Cardiac muscle cell (in vitro differentiated cells and primary cell): ENCODE measurements at regions not wholly inside any gene's neighbourhood (a gene's known extent, or its start where the extent isn't known, plus 50 kb on each side); places are given as distances from the start of the nearest gene placed in this dataset.
"Not testable (repeated sequence)": the region's sequence is repeated elsewhere in the genome, so short reads cannot be mapped to it uniquely, and the experiment has no call there.

Source experiments
- DNase-seq, 2 donors: peaks; one replicate each; pipeline versions ENCODE4 v3.0.0 to v3.0.0-alpha.2; 2010 to 2017; ENCODE audit warnings: low read depth in 1 of 2, low spot score in 1 of 2
- H3K27ac ChIP-seq: fragments of 200-600 bp; sonication (generic); 2 replicates; pipeline ENCODE4 v1.5.1; 2016
- H3K27me3 ChIP-seq: fragments of 200-600 bp; sonication (generic); 2 replicates; pipeline ENCODE4 v1.6.0; 2016; ENCODE audit warnings: control low read depth
- H3K36me3 ChIP-seq: fragments of 200-600 bp; sonication (generic); 2 replicates; pipeline ENCODE4 v1.5.1; 2016; ENCODE audit warnings: control low read depth
- H3K4me1 ChIP-seq: fragments of 200-600 bp; sonication (generic); 2 replicates; pipeline ENCODE4 v1.8.1; 2017; ENCODE audit warnings: low read depth, mild to moderate bottlenecking, mixed run types
- H3K4me3 ChIP-seq: fragments of 200-600 bp; sonication (generic); 2 replicates; pipeline ENCODE4 v1.5.1; 2016; ENCODE audit warnings: mild to moderate bottlenecking
- H3K9me3 ChIP-seq: fragments of 200-600 bp; sonication (generic); 2 replicates; pipeline ENCODE4 v1.5.1; 2017; ENCODE audit warnings: low read depth, mild to moderate bottlenecking, control low read depth
- TF ChIP-seq, protein P1 (sequence below): IDR thresholded peaks from 2 replicates; pipeline ENCODE4 v1.5.1; 2012; ENCODE audit warnings: low read depth, mild to moderate bottlenecking, low read length

DNA sequence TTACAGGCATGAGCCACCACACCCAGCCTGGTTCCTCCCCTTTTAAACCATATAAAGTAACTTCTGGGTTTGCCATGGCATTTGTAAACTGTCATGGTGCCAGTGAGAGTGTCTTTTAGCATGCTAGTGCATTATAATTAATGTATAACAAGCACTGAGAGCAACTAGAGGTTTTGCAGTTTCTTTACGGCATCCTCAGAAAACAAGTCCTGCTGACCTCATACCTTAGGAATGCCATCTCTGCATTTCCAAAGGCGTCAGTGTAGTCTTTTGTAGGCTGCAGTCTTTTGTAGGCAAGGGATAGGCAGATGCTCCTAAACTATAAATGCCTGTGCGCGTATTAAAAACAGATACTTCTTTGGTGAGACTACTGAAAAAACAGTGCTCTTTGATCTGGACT, 75.0 kb upstream of the EZR start:
- TF ChIP-seq, protein P1, sequence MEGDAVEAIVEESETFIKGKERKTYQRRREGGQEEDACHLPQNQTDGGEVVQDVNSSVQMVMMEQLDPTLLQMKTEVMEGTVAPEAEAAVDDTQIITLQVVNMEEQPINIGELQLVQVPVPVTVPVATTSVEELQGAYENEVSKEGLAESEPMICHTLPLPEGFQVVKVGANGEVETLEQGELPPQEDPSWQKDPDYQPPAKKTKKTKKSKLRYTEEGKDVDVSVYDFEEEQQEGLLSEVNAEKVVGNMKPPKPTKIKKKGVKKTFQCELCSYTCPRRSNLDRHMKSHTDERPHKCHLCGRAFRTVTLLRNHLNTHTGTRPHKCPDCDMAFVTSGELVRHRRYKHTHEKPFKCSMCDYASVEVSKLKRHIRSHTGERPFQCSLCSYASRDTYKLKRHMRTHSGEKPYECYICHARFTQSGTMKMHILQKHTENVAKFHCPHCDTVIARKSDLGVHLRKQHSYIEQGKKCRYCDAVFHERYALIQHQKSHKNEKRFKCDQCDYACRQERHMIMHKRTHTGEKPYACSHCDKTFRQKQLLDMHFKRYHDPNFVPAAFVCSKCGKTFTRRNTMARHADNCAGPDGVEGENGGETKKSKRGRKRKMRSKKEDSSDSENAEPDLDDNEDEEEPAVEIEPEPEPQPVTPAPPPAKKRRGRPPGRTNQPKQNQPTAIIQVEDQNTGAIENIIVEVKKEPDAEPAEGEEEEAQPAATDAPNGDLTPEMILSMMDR, result no peak
- DNase-seq, result peak in 1 of 2 donors; percentile 84
- H3K4me3 ChIP-seq, result no peak overlapping the region
- H3K27me3 ChIP-seq, result no peaks in the 10 kb centered on the region
- H3K9me3 ChIP-seq, result no peaks in the 10 kb centered on the region
- no peaks in the 10 kb centered on the region for H3K36me3 ChIP-seq
- no peak overlapping the region for H3K27ac ChIP-seq
- no peaks in the 10 kb centered on the region for H3K4me1 ChIP-seq

DNA sequence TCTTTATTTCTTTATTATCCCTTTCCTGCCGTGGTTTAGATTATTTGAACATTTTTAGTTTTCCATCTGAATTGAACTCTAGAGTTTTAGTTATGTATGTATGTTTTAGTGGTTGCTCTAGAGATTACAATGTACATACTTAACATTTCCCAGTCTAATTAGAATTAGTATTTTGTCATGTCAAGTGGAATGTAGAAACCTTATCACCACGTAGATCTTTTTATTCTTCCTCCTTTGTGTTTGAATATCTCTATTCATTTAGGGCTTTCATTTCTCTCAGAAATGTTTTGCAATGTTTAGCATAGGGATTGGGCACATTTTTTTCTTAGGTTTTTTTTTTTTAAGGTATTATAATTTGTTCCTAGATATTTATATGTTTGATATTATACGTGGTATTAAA, 73.1 kb upstream of the EZR start:
- Histone ChIP-seq H3K4me1 (no peaks in the 10 kb centered on the region), H3K4me3 (no peak overlapping the region), H3K9me3 (no peaks in the 10 kb centered on the region), H3K36me3 (no peaks in the 10 kb centered on the region), H3K27me3 (no peaks in the 10 kb centered on the region), H3K27ac (no peak overlapping the region)
- TF ChIP-seq, protein P1, result no peak
- DNase-seq, result no peak

DNA sequence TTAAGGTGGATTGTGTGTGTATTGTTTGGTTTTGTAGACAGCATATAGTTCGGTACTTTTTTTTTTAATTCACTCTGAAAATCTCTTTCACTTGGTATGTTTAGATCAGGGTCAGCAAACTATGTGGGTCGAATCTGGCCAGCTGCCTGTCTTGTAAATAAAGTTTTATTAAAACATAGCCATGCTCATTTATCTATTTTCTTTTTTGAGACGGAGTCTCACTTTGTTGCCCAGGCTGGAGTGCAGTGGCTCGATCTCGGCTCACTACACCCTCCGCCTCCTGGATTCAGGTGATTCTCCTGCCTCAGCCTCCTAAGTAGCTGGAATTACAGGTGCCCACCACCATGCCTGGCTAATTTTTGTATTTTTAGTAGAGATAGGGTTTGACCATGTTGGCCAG, 72.4 kb upstream of the EZR start:
- H3K36me3 ChIP-seq, H3K4me1 ChIP-seq, DNase-seq, H3K27ac ChIP-seq, H3K4me3 ChIP-seq, H3K27me3 ChIP-seq, H3K9me3 ChIP-seq: not testable (repeated sequence)

GRCh38 chr6:158888171-158888570, 69.0 kb upstream of the EZR start:
- DNase-seq, H3K4me3 ChIP-seq, H3K27me3 ChIP-seq, H3K27ac ChIP-seq, H3K36me3 ChIP-seq, H3K4me1 ChIP-seq, H3K9me3 ChIP-seq: not testable (repeated sequence)

GRCh38 chr6:158886346-158886977, 67.3 kb upstream of the EZR start:
- H3K4me1 ChIP-seq, DNase-seq, H3K36me3 ChIP-seq, H3K27ac ChIP-seq, H3K27me3 ChIP-seq, H3K9me3 ChIP-seq, H3K4me3 ChIP-seq: not testable (repeated sequence)

GRCh38 chr6:158881884-158882283, 62.7 kb upstream of the EZR start:
- not testable (repeated sequence) for H3K36me3 ChIP-seq, H3K4me3 ChIP-seq, H3K27me3 ChIP-seq, H3K27ac ChIP-seq, H3K4me1 ChIP-seq, H3K9me3 ChIP-seq
- peak in 1 of 2 donors; percentile 32 for DNase-seq

DNA sequence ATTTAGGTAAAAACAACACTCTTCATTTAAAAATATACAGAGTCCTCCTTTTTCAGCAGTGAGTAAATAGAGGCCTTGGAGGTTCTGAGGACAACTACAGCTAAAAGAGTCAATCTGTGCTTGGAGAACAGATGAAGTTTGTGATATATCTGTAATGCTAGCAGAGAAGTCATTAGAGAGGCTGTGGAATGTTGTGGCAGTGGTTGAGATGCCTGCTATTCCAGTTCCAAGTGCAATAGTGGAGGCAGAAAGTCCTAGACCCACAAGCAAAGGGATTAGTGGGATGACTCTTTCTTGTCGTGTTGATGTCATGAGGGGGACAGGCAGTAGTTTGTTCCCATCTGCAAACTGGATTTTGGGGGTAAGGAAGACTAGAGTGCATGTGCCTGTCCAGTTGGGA, 62.1 kb upstream of the EZR start:
- H3K27ac ChIP-seq, result not testable (repeated sequence)

DNA sequence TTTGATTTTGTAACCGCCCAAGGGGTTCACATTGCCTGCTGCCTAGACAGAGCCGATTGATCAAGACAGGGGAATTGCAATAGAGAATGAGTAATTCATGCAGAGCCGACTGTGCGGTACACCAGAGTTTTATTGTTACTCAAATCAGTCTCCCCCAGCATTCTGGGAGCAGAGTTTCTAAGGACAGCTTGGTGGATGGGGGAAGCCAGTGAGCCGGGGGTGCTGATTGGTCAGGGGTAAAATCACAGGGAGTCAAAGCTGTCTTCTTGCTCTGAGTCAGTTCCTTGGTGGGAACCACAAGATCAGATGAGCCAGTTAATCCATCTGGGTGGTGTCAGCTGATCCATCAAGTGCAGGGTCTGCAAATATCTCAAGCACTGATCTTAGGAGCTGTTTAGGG, 60.0 kb upstream of the EZR start:
- H3K4me3 ChIP-seq, result no peak overlapping the region
- H3K36me3 ChIP-seq, result no peaks in the 10 kb centered on the region
- no peaks in the 10 kb centered on the region for H3K4me1 ChIP-seq
- TF ChIP-seq, protein P1, result no peak
- no peak overlapping the region for H3K27ac ChIP-seq
- no peaks in the 10 kb centered on the region for H3K27me3 ChIP-seq
- DNase-seq, result peak in 1 of 2 donors; percentile 52
- H3K9me3 ChIP-seq, result no peaks in the 10 kb centered on the region

More for the DNA sequence above, 62.1 kb upstream of the EZR start:
- H3K36me3 ChIP-seq, H3K4me3 ChIP-seq, H3K27me3 ChIP-seq, H3K9me3 ChIP-seq, DNase-seq, H3K4me1 ChIP-seq: not testable (repeated sequence)
